Calu3 (cell line): ENCODE measurements at regions not wholly inside any gene's neighbourhood (a gene's known extent, or its start where the extent isn't known, plus 50 kb on each side); places are given as distances from the start of the nearest gene placed in this dataset.

Experiments
- BruUV-seq: library from RNA; stranded (reverse); fragments of 400-500 nt; replicated peaks from 2 replicates; lab custom pipeline; 2021; lab: Mats Ljungman, UMichigan
- CTCF ChIA-PET: fragments of 300-600 bp; sonication (Branson Sonifier 250); formaldehyde crosslinking; loops from one replicate; lab custom pipeline; 2022; ENCODE audit warnings: antibody characterized with exemption; lab: Charles Lee
- DNase-seq: peaks from one replicate; pipeline ENCODE4 v3.0.0; 2022
- H3K27ac Mint-ChIP-seq: one replicate; pipeline ENCODE4 v1.8.0; 2022; ENCODE audit warnings: mixed read lengths; ENCODE audit not compliant: unreplicated experiment
- H3K27me3 Mint-ChIP-seq: one replicate; pipeline ENCODE4 v1.8.0; 2022; ENCODE audit warnings: mixed read lengths; ENCODE audit not compliant: unreplicated experiment
- H3K36me3 Mint-ChIP-seq: one replicate; pipeline ENCODE4 v1.8.0; 2022; ENCODE audit warnings: mild to moderate bottlenecking, moderate library complexity, mixed read lengths; ENCODE audit not compliant: insufficient read depth, unreplicated experiment
- H3K4me1 Mint-ChIP-seq: one replicate; pipeline ENCODE4 v1.8.0; 2022; ENCODE audit warnings: mild to moderate bottlenecking, low read depth, mixed read lengths; ENCODE audit not compliant: unreplicated experiment
- H3K4me3 Mint-ChIP-seq: one replicate; pipeline ENCODE4 v1.8.0; 2022; ENCODE audit warnings: mild to moderate bottlenecking, low read depth, moderate library complexity, mixed read lengths; ENCODE audit not compliant: unreplicated experiment
- H3K9me3 Mint-ChIP-seq: one replicate; pipeline ENCODE4 v1.8.0; 2022; ENCODE audit warnings: low read depth, mixed read lengths; ENCODE audit not compliant: unreplicated experiment
- intact Hi-C: fragments of 100-400 bp; cut with micrococcal nuclease; formaldehyde crosslinking; loops from one replicate; pipeline ENCODE4 v1.10.0; 2022; ENCODE audit not compliant: unreplicated experiment
- TF ChIP-seq, protein P1 (sequence below): fragments of 200-600 bp; IDR thresholded peaks from one replicate; pipeline ENCODE4 v1.8.0; 2022; ENCODE audit warnings: antibody characterized with exemption; ENCODE audit not compliant: unreplicated experiment

GRCh38 chr14:41482861-41483260 lies 123.8 kb upstream of the LRFN5 start:
- no peak overlapping the region for H3K4me3 Mint-ChIP-seq
- no peaks in the 10 kb centered on the region for H3K4me1 Mint-ChIP-seq
- H3K27me3 Mint-ChIP-seq, result no peaks in the 10 kb centered on the region
- H3K27ac Mint-ChIP-seq, result no peak overlapping the region
- intact Hi-C loops, result no loop called here
- no peak for DNase-seq
- TF ChIP-seq, protein P1, sequence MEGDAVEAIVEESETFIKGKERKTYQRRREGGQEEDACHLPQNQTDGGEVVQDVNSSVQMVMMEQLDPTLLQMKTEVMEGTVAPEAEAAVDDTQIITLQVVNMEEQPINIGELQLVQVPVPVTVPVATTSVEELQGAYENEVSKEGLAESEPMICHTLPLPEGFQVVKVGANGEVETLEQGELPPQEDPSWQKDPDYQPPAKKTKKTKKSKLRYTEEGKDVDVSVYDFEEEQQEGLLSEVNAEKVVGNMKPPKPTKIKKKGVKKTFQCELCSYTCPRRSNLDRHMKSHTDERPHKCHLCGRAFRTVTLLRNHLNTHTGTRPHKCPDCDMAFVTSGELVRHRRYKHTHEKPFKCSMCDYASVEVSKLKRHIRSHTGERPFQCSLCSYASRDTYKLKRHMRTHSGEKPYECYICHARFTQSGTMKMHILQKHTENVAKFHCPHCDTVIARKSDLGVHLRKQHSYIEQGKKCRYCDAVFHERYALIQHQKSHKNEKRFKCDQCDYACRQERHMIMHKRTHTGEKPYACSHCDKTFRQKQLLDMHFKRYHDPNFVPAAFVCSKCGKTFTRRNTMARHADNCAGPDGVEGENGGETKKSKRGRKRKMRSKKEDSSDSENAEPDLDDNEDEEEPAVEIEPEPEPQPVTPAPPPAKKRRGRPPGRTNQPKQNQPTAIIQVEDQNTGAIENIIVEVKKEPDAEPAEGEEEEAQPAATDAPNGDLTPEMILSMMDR, result no peak
- CTCF ChIA-PET, result no interaction called here
- H3K36me3 Mint-ChIP-seq, result no peaks in the 10 kb centered on the region
- no TSS peak for BruUV-seq
- H3K9me3 Mint-ChIP-seq, result peaks cover 16% of the 10 kb centered on the region

- TF ChIP-seq, protein P1, result no peak
- DNase-seq, result no peak
- H3K4me3 Mint-ChIP-seq, result no peak overlapping the region
- H3K27me3 Mint-ChIP-seq, result no peaks in the 10 kb centered on the region
- intact Hi-C loops, result no loop called here
- CTCF ChIA-PET, result no interaction called here
- H3K4me1 Mint-ChIP-seq, result no peaks in the 10 kb centered on the region
- no peaks in the 10 kb centered on the region for H3K36me3 Mint-ChIP-seq
- H3K9me3 Mint-ChIP-seq, result peaks cover 12% of the 10 kb centered on the region
- no peak overlapping the region for H3K27ac Mint-ChIP-seq
- no TSS peak for BruUV-seq
Measured at GRCh38 chr14:41476526-41476925, 130.2 kb upstream of the LRFN5 start.

- no peak for DNase-seq
- intact Hi-C loops, result no loop called here
- TF ChIP-seq, protein P1, result no peak
- no peaks in the 10 kb centered on the region for H3K9me3 Mint-ChIP-seq
- H3K27ac Mint-ChIP-seq, result no peak overlapping the region
- CTCF ChIA-PET, result no interaction called here
- H3K4me3 Mint-ChIP-seq, result no peak overlapping the region
- no peaks in the 10 kb centered on the region for H3K4me1 Mint-ChIP-seq
- H3K27me3 Mint-ChIP-seq, result no peaks in the 10 kb centered on the region
- no peaks in the 10 kb centered on the region for H3K36me3 Mint-ChIP-seq
- BruUV-seq, result no TSS peak
Measured at GRCh38 chr14:41461380-41461779, 145.3 kb upstream of the LRFN5 start.

DNA sequence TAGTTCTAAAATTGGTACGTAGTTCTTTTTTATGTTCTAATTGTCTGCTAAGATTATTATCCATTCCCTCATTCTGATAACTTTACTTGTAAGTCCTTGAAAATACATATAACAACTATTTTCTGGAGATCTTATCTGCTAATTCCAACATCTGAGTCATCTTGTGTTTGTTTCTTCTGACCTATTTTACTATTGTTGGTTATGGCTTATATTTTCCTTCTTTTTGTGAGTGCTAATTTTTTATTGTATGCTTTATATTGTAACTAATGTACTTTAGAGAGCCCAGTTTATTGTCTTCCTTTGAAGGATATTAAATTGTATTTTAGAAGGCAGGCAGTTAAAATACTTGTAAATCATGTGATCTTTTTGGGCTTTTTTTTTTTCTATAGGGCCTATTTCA lies 149.3 kb upstream of the LRFN5 start:
- Mint-ChIP-seq H3K4me1 (no peaks in the 10 kb centered on the region), H3K27me3 (no peaks in the 10 kb centered on the region), H3K36me3 (no peaks in the 10 kb centered on the region), H3K27ac (no peak overlapping the region), H3K4me3 (no peak overlapping the region), H3K9me3 (no peaks in the 10 kb centered on the region)
- BruUV-seq, result no TSS peak
- intact Hi-C loops, result no loop called here
- TF ChIP-seq, protein P1, result no peak
- CTCF ChIA-PET, result no interaction called here
- DNase-seq, result no peak
